BE2C (cell line): ENCODE measurements at regions not wholly inside any gene's neighbourhood (a gene's known extent, or its start where the extent isn't known, plus 50 kb on each side); places are given as distances from the start of the nearest gene placed in this dataset.

Experiments
- DNase-seq: peaks from one replicate; pipeline ENCODE4 v3.0.0-alpha.2; 2020
- H3K27me3 ChIP-seq: fragments of 250-450 bp; sonication (Bioruptor Pico); 2 replicates; pipeline ENCODE4 v1.5.1; 2020; ENCODE audit warnings: mild to moderate bottlenecking
- H3K36me3 ChIP-seq: fragments of 250-450 bp; sonication (Bioruptor Pico); 2 replicates; pipeline ENCODE4 v1.5.1; 2020; ENCODE audit warnings: mild to moderate bottlenecking
- H3K4me1 ChIP-seq: fragments of 250-450 bp; sonication (Bioruptor Pico); 2 replicates; pipeline ENCODE4 v1.5.1; 2020
- H3K4me3 ChIP-seq: 2 replicates; pipeline ENCODE4 v1.5.1; 2011; ENCODE audit warnings: low read depth, low read length
- H3K9me3 ChIP-seq: fragments of 250-450 bp; sonication (Bioruptor Pico); 2 replicates; pipeline ENCODE4 v1.5.1; 2020
- CTCF ChIP-seq: IDR thresholded peaks from 2 replicates; pipeline ENCODE4 v1.5.1; 2012; ENCODE audit warnings: mild to moderate bottlenecking, low read depth, low read length

GRCh38 chr11:109885006-109885405 lies 208.2 kb upstream of the ZC3H12C start:
- Histone ChIP-seq H3K27me3 (peaks cover 4% of the 10 kb centered on the region), H3K4me3 (no peak overlapping the region), H3K36me3 (no peaks in the 10 kb centered on the region), H3K9me3 (no peaks in the 10 kb centered on the region), H3K4me1 (no peaks in the 10 kb centered on the region)
- no peak for DNase-seq
- no peak for TF ChIP-seq CTCF

- TF ChIP-seq CTCF, result no peak
- Histone ChIP-seq H3K27me3 (no peaks in the 10 kb centered on the region), H3K9me3 (no peaks in the 10 kb centered on the region), H3K4me3 (no peak overlapping the region), H3K36me3 (no peaks in the 10 kb centered on the region), H3K4me1 (no peaks in the 10 kb centered on the region)
- DNase-seq, result no peak
These were observed 200.8 kb upstream of the ZC3H12C start for GRCh38 chr11:109892321-109892794.

GRCh38 chr11:109894242-109894641 lies 198.9 kb upstream of the ZC3H12C start:
- Histone ChIP-seq H3K4me3 (no peak overlapping the region), H3K27me3 (no peaks in the 10 kb centered on the region), H3K9me3 (no peaks in the 10 kb centered on the region), H3K4me1 (no peaks in the 10 kb centered on the region), H3K36me3 (no peaks in the 10 kb centered on the region)
- no peak for DNase-seq
- TF ChIP-seq CTCF, result no peak

- Histone ChIP-seq H3K9me3 (no peaks in the 10 kb centered on the region), H3K36me3 (no peaks in the 10 kb centered on the region), H3K4me3 (no peak overlapping the region), H3K4me1 (no peaks in the 10 kb centered on the region), H3K27me3 (no peaks in the 10 kb centered on the region)
- TF ChIP-seq CTCF, result no peak
- no peak for DNase-seq
These were observed 194.6 kb upstream of the ZC3H12C start for GRCh38 chr11:109898592-109898991.

- DNase-seq, result no peak
- H3K9me3 ChIP-seq, result no peaks in the 10 kb centered on the region
- no peak for TF ChIP-seq CTCF
- H3K4me1 ChIP-seq, result no peaks in the 10 kb centered on the region
- H3K36me3 ChIP-seq, result no peaks in the 10 kb centered on the region
- no peak overlapping the region for H3K4me3 ChIP-seq
- no peaks in the 10 kb centered on the region for H3K27me3 ChIP-seq
These were observed 190.3 kb upstream of the ZC3H12C start for GRCh38 chr11:109902764-109903433.

GRCh38 chr11:109911488-109911887 lies 181.7 kb upstream of the ZC3H12C start:
- Histone ChIP-seq H3K4me1 (no peaks in the 10 kb centered on the region), H3K36me3 (no peaks in the 10 kb centered on the region), H3K4me3 (no peak overlapping the region), H3K27me3 (no peaks in the 10 kb centered on the region), H3K9me3 (no peaks in the 10 kb centered on the region)
- no peak for DNase-seq
- TF ChIP-seq CTCF, result no peak
